Mammary epithelial cell (primary cell): ENCODE measurements at regions not wholly inside any gene's neighbourhood (a gene's known extent, or its start where the extent isn't known, plus 50 kb on each side); places are given as distances from the start of the nearest gene placed in this dataset.

ENCODE experiments used
- EZH2 ChIP-seq: IDR thresholded peaks from 2 replicates; pipeline ENCODE4 v1.6.1; 2012; ENCODE audit warnings: low read length, inconsistent platforms, borderline replicate concordance
- TF ChIP-seq, protein P1 (sequence below), 2 donors: IDR thresholded peaks in 1 of 2; conservative IDR thresholded peaks in 1 of 2; 2 replicates each; pipeline ENCODE4 v1.5.1; 2011 to 2012; ENCODE audit warnings: inconsistent platforms in 2 of 2, low read length in 2 of 2, mild to moderate bottlenecking in 2 of 2, control low read depth in 1 of 2, low read depth in 1 of 2; ENCODE audit not compliant: insufficient read depth in 1 of 2; ENCODE audit errors: extremely low read depth in 1 of 2

DNA sequence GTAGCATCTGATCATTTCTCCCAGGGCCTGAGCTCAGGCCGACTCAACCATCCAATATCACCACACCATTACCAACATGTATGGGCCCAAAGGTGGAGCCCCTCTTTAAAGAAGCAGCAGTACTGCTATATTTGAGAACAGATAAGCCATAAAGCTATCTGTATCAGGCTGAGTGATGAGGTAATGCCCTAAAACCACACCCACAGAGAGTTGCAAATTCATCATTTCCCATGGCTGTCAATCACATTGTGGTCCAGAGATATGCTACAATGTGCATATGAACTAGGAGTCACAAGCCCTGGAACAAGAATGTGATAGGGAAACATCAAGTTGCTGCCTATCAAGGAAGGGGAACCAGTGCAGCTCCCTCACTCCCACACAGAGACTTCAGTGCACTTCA is 52.6 kb upstream of the GALNT13 start:
- TF ChIP-seq, protein P1, sequence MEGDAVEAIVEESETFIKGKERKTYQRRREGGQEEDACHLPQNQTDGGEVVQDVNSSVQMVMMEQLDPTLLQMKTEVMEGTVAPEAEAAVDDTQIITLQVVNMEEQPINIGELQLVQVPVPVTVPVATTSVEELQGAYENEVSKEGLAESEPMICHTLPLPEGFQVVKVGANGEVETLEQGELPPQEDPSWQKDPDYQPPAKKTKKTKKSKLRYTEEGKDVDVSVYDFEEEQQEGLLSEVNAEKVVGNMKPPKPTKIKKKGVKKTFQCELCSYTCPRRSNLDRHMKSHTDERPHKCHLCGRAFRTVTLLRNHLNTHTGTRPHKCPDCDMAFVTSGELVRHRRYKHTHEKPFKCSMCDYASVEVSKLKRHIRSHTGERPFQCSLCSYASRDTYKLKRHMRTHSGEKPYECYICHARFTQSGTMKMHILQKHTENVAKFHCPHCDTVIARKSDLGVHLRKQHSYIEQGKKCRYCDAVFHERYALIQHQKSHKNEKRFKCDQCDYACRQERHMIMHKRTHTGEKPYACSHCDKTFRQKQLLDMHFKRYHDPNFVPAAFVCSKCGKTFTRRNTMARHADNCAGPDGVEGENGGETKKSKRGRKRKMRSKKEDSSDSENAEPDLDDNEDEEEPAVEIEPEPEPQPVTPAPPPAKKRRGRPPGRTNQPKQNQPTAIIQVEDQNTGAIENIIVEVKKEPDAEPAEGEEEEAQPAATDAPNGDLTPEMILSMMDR (conservative IDR thresholded peaks at IDR 0.05 in 1 of 2, IDR thresholded peaks at IDR 0.05 in 1 of 2; ENCODE audit: extremely low read depth in 1 of 2, insufficient read depth in 1 of 2, low read depth in 1 of 2, low read length in 2 of 2): no peak
- no peak for TF ChIP-seq EZH2
